ENCODE measurements at regions not wholly inside any gene's neighbourhood (a gene's known extent, or its start where the extent isn't known, plus 50 kb on each side); places are given as distances from the start of the nearest gene placed in this dataset.

DNA sequence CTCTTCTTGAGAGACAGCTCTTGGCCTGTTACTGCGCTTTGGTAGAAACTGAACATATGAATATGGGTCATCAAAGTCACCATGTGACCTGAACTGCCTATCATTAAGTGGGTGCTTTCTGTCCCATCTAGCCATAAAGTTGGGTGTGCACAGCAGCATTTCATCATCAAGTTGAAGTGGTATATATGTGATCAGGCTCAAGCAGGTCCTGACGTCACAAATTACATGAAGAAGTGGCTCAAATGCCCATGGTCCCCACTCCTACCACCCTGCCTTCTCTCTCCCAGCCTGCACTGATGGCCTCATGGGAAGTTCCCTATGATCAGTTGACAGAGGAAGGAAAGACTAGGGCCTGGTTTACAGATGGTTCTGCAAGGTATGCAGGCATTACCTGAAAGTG is 308.8 kb upstream of the MGAT4C start:
- no peak for TF ChIP-seq POLR2AphosphoS5 (IDR thresholded peaks at IDR 0.05)
- TF ChIP-seq, protein P1, sequence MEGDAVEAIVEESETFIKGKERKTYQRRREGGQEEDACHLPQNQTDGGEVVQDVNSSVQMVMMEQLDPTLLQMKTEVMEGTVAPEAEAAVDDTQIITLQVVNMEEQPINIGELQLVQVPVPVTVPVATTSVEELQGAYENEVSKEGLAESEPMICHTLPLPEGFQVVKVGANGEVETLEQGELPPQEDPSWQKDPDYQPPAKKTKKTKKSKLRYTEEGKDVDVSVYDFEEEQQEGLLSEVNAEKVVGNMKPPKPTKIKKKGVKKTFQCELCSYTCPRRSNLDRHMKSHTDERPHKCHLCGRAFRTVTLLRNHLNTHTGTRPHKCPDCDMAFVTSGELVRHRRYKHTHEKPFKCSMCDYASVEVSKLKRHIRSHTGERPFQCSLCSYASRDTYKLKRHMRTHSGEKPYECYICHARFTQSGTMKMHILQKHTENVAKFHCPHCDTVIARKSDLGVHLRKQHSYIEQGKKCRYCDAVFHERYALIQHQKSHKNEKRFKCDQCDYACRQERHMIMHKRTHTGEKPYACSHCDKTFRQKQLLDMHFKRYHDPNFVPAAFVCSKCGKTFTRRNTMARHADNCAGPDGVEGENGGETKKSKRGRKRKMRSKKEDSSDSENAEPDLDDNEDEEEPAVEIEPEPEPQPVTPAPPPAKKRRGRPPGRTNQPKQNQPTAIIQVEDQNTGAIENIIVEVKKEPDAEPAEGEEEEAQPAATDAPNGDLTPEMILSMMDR (IDR thresholded peaks at IDR 0.05) = no peak
- TF ChIP-seq POLR2A (IDR thresholded peaks at IDR 0.05) = no peak
- no peak for TF ChIP-seq EP300 (IDR thresholded peaks at IDR 0.05; ENCODE audit: low read depth)

Data from transverse colon (tissue), 4 donors.